ENCODE measurements at regions not wholly inside any gene's neighbourhood (a gene's known extent, or its start where the extent isn't known, plus 50 kb on each side); places are given as distances from the start of the nearest gene placed in this dataset.

DNA sequence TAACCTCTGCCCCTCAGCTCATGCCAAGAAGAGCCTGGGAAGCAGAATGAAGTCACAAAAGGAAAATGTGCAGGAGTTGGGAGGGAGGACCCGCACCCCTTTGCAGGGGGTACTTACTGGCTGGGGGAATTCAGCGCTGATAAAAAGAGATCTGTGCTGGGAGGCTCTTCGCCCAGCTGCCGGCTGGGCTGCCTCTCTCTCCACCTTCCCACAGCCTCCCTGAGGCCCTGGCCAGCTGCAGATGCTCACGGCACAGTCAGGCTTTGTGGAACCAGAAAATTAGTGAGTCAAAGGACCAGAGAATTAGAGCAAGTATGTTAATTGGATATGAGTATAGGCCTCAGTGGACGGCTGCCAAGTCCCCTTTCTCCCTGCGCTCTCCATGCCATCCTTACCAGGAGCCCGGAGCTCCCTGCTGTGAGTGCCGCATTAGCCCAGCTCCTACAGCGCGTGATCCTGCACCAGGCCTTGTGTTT lies 181.7 kb upstream of the SH3BP4 start:
- TF ChIP-seq, protein P1, sequence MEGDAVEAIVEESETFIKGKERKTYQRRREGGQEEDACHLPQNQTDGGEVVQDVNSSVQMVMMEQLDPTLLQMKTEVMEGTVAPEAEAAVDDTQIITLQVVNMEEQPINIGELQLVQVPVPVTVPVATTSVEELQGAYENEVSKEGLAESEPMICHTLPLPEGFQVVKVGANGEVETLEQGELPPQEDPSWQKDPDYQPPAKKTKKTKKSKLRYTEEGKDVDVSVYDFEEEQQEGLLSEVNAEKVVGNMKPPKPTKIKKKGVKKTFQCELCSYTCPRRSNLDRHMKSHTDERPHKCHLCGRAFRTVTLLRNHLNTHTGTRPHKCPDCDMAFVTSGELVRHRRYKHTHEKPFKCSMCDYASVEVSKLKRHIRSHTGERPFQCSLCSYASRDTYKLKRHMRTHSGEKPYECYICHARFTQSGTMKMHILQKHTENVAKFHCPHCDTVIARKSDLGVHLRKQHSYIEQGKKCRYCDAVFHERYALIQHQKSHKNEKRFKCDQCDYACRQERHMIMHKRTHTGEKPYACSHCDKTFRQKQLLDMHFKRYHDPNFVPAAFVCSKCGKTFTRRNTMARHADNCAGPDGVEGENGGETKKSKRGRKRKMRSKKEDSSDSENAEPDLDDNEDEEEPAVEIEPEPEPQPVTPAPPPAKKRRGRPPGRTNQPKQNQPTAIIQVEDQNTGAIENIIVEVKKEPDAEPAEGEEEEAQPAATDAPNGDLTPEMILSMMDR (IDR thresholded peaks at IDR 0.05; ENCODE audit: borderline replicate concordance, control extremely low read depth, extremely low read depth, insufficient read depth, missing control alignments) = no peak
- no peak for DNase-seq (ENCODE audit: low spot score)
- in situ Hi-C loops (cut with MboI; ENCODE audit: low sequenced_read_pairs, unreplicated experiment) = no loop called here

DNA sequence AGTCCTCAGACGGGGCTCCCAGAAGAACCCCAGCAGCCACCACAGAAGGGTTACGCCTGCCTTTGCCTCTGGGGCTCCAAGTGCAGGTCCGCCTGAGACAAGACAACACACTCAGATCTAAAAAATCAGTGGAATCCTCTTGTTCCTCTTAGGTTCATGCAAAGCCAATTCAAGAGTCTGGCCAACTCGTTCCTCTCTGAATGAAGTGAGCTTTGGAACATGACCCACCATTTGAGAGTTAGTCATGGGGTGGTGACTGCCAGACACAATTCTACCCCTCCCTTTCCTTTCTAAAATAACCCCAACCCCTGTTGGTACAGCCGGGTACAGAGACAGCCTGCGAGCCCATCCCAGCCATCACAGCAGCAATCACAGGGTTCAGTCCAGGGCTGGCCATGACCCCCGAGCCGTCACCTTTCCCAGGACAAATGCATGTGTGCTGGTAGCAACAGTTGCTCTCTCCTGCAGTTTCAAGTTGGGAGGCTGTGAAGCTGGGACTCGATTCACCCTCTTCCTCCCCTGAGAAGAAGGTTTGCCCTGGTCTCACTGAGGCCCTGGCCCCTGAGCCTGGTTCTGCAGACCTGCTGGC lies 183.1 kb upstream of the SH3BP4 start:
- TF ChIP-seq, protein P1 (IDR thresholded peaks at IDR 0.05; ENCODE audit: borderline replicate concordance, control extremely low read depth, extremely low read depth, insufficient read depth, missing control alignments) = no peak
- in situ Hi-C loops (cut with MboI; ENCODE audit: low sequenced_read_pairs, unreplicated experiment) = no loop called here
- no peak for DNase-seq (ENCODE audit: low spot score)

DNA sequence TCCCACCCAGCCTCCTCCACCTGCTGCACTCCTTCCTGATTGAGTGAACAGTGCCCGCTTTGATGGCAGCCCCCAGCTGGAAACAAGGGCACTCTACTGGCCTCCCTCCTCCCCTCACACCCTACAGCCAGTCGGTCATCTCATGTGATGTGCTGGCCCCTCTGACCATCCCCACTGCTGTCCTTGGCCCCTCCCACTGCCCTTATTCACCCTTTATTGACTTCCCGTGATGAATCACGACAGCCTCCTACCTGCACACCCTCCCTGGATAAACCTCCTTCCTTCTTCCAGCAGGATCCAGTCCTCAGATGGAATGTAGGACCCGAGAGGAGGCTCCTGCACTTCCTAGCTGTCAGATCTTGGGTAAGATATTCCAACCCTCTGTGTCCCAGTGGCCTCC lies 186.5 kb upstream of the SH3BP4 start:
- in situ Hi-C loops (cut with MboI; ENCODE audit: low sequenced_read_pairs, unreplicated experiment) = no loop called here
- TF ChIP-seq, protein P1 (IDR thresholded peaks at IDR 0.05; ENCODE audit: borderline replicate concordance, control extremely low read depth, extremely low read depth, insufficient read depth, missing control alignments) = no peak
- DNase-seq (ENCODE audit: low spot score) = no peak

DNA sequence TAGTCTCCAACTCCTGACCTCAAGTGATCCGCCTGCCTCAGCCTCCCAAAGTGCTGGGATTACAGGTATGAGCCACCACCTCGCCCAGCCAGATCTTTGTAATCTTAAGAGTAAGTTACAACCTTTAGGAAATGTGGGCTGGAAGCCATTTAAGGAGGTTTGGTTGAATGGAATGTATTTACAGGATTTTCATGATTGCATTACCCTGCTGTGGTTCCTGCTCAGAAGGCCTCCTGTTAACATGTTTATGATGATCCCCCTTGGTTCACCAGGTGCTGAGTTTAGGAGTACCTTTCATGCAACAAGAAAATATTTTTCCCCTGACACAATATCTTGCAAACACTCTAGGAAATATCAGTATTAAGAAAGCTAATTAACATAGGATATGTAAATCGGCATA lies 187.4 kb upstream of the SH3BP4 start:
- TF ChIP-seq, protein P1 (IDR thresholded peaks at IDR 0.05; ENCODE audit: borderline replicate concordance, control extremely low read depth, extremely low read depth, insufficient read depth, missing control alignments) = no peak
- in situ Hi-C loops (cut with MboI; ENCODE audit: low sequenced_read_pairs, unreplicated experiment) = no loop called here
- no peak for DNase-seq (ENCODE audit: low spot score)

DNA sequence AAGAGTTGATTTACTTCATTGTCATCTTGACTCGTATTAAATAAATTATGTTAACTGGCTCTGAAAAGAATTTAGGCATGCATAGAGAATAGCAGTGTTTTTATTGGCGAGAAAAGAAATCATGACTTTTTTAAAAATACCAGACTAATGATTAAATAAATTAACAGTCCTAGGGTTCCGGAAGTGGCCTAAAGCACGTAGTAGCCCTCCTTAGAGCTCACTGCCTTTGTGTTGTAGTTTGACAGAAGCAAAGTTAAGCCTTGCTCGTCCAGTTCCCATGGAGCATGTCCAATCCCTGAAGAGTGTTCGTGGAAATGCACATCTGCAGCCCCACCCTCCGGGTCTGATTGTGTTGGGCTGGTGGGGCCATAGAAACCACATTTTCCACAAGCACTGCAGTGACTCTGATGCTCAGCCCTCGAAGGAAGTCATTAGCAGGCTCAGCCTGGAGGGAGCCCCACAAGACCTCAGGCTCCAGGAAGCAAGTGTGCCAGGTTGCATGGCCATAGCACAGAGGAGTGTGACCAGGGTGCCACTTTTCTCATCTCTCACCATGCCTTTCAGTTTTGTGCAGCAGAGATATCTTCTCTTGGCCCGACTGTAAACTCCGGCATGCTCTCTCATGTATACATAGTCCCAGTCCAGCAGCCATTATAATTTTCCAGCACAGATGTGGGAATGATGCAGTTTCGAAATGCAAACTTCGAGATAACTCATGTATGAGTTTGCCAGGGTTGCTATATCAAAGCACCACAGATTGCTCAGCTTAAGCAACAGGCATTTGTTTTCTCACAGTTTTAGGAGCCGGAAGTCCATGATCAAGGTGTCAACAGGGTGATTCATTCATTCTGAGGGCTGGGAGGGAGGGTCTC lies 188.6 kb upstream of the SH3BP4 start:
- DNase-seq (ENCODE audit: low spot score) = no peak
- in situ Hi-C loops (cut with MboI; ENCODE audit: low sequenced_read_pairs, unreplicated experiment) = no loop called here
- TF ChIP-seq, protein P1 (IDR thresholded peaks at IDR 0.05; ENCODE audit: borderline replicate concordance, control extremely low read depth, extremely low read depth, insufficient read depth, missing control alignments) = no peak

DNA sequence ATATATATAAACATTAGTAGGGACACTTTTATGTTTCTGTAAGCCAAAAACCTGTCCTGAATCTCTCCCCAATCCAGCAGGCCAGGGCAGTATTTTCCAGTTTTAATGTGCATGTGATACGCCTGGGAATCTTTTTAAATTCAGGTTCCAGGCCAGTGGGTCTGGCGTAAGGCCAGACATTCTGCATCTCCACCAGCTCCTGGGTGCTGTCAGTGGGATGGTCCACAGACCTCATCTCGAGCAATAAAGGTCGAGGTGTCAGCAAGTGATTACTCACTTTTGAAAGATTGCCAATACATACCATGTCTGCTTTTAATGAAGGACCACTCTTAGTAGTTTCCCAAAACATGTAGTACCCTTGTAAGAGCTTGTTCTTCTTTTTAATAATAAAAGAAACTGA lies 189.9 kb upstream of the SH3BP4 start:
- DNase-seq (ENCODE audit: low spot score) = no peak
- TF ChIP-seq, protein P1 (IDR thresholded peaks at IDR 0.05; ENCODE audit: borderline replicate concordance, control extremely low read depth, extremely low read depth, insufficient read depth, missing control alignments) = no peak
- in situ Hi-C loops (cut with MboI; ENCODE audit: low sequenced_read_pairs, unreplicated experiment) = no loop called here

Measured in GM13976 (cell line).